H1 (cell line): ENCODE measurements at regions not wholly inside any gene's neighbourhood (a gene's known extent, or its start where the extent isn't known, plus 50 kb on each side); places are given as distances from the start of the nearest gene placed in this dataset.

Experiments
- CTCF ChIA-PET: fragments of 300-600 bp; sonication (Branson Sonifier 250); formaldehyde crosslinking; loops from one replicate; lab custom pipeline; 2021; ENCODE audit not compliant: partially characterized antibody; lab: Charles Lee
- POLR2A ChIA-PET: fragments of 300-600 bp; sonication (Branson Sonifier 250); formaldehyde crosslinking; loops from one replicate; lab custom pipeline; 2021; ENCODE audit warnings: inconsistent platforms; ENCODE audit not compliant: partially characterized antibody; lab: Charles Lee
- DNase-seq, 2 experiments: peaks; one replicate each; pipeline versions ENCODE4 v3.0.0 to v3.0.0-alpha.2; 2010 to 2022; ENCODE audit warnings: low spot score in 2 of 2, low read depth in 1 of 2, mixed read lengths in 1 of 2
- FAIRE-seq: peaks from 2 replicates; lab custom pipeline; 2011; peaks lifted over from hg19 to GRCh38; lab: Jason Lieb, UNC
- H2AFZ ChIP-seq: 2 replicates; pipeline ENCODE4 v1.8.1; 2012; ENCODE audit warnings: low read length, inconsistent platforms
- H2AK5ac ChIP-seq: 2 replicates; pipeline ENCODE4 v1.6.1; 2013; ENCODE audit warnings: low read depth, low read length
- H2BK120ac ChIP-seq: replicated peaks from 2 replicates; pipeline ENCODE3; 2013; ENCODE audit warnings: low read depth, low read length, inconsistent platforms
- H2BK12ac ChIP-seq: 2 replicates; pipeline ENCODE4 v1.6.1; 2013; ENCODE audit warnings: low read depth, low read length
- H2BK15ac ChIP-seq: 2 replicates; pipeline ENCODE4 v1.6.1; 2013; ENCODE audit warnings: low read length
- H2BK20ac ChIP-seq: 2 replicates; pipeline ENCODE4 v1.6.1; 2013; ENCODE audit warnings: low read length
- H2BK5ac ChIP-seq: 2 replicates; pipeline ENCODE4 v1.6.1; 2013; ENCODE audit warnings: low read depth, low read length
- H3K14ac ChIP-seq: 2 replicates; pipeline ENCODE4 v1.6.1; 2013; ENCODE audit warnings: inconsistent platforms; ENCODE audit not compliant: insufficient read length
- H3K18ac ChIP-seq: 2 replicates; pipeline ENCODE4 v1.6.1; 2013; ENCODE audit warnings: low read length; ENCODE audit errors: extremely low read depth
- H3K23ac ChIP-seq: 2 replicates; pipeline ENCODE4 v1.6.1; 2013; ENCODE audit warnings: inconsistent platforms; ENCODE audit not compliant: insufficient read length
- H3K23me2 ChIP-seq: 2 replicates; pipeline ENCODE4 v1.6.1; 2013; ENCODE audit warnings: low read depth, low read length
- H3K27ac ChIP-seq: 2 replicates; pipeline ENCODE4 v1.6.1; 2011; ENCODE audit warnings: low read depth, low read length, inconsistent platforms
- H3K27me3 ChIP-seq, 4 experiments: replicated peaks in 1 of 4; 1 replicate in 1 of 4; 2 replicates in 3 of 4; pipeline versions ENCODE4 v1.6.1 to v1.8.1; 2011 to 2013; ENCODE audit warnings: low read length in 3 of 4, mild to moderate bottlenecking in 3 of 4, inconsistent platforms in 2 of 4, mixed read lengths in 2 of 4, moderate library complexity in 1 of 4; ENCODE audit not compliant: control insufficient read depth in 3 of 4, insufficient read depth in 3 of 4; ENCODE audit errors: extremely low read depth in 1 of 4
- H3K36me3 ChIP-seq, 4 experiments: 2 replicates each; pipeline versions ENCODE4 v1.6.1 to v1.8.1; 2011 to 2013; ENCODE audit warnings: mild to moderate bottlenecking in 4 of 4, low read length in 3 of 4, moderate library complexity in 2 of 4, control low read depth in 1 of 4, inconsistent platforms in 1 of 4; ENCODE audit not compliant: insufficient read depth in 4 of 4, control insufficient read depth in 2 of 4
- H3K4ac ChIP-seq: replicated peaks from 2 replicates; pipeline ENCODE3; 2013; ENCODE audit warnings: low read length, low read depth, mixed read lengths, inconsistent platforms; ENCODE audit not compliant: insufficient read length
- H3K4me1 ChIP-seq, 4 experiments: replicated peaks in 1 of 4; 1 replicate in 1 of 4; 2 replicates in 3 of 4; pipeline versions ENCODE4 v1.6.1 to v1.8.1; 2011 to 2013; ENCODE audit warnings: low read length in 3 of 4, inconsistent platforms in 2 of 4, mixed read lengths in 1 of 4; ENCODE audit not compliant: insufficient read depth in 4 of 4, control insufficient read depth in 3 of 4
- H3K4me2 ChIP-seq, 2 experiments: 2 replicates each; pipeline versions ENCODE4 v1.6.1 to v1.8.1; 2011 to 2013; ENCODE audit warnings: low read depth in 2 of 2, low read length in 2 of 2, control low read depth in 1 of 2, inconsistent platforms in 1 of 2, mild to moderate bottlenecking in 1 of 2; ENCODE audit not compliant: insufficient read depth in 1 of 2
- H3K4me3 ChIP-seq, 4 experiments: fragments of 200-600, 300-600 bp in 1 of 4; sonication (generic), shearing (Covaris generic), sonication (Bioruptor Twin) in 1 of 4; 2 replicates each; pipeline versions ENCODE4 v1.5.1 to v1.8.1; 2011 to 2016; ENCODE audit warnings: low read length in 4 of 4, low read depth in 3 of 4, control low read depth in 2 of 4, inconsistent platforms in 2 of 4, mild to moderate bottlenecking in 2 of 4, mixed read lengths in 1 of 4, moderate library complexity in 1 of 4; ENCODE audit not compliant: insufficient read depth in 2 of 4; ENCODE audit errors: extremely low read depth in 1 of 4
- H3K56ac ChIP-seq: replicated peaks from 2 replicates; pipeline ENCODE3; 2013; ENCODE audit warnings: low read depth, mild to moderate bottlenecking, mixed read lengths, low read length, inconsistent platforms; ENCODE audit not compliant: insufficient read length
- H3K79me1 ChIP-seq: 2 replicates; pipeline ENCODE4 v1.6.1; 2013; ENCODE audit warnings: low read depth, low read length, control low read depth
- H3K79me2 ChIP-seq, 2 experiments: 2 replicates each; pipeline versions ENCODE4 v1.6.1 to v1.8.1; 2012 to 2013; ENCODE audit warnings: low read length in 2 of 2, mild to moderate bottlenecking in 2 of 2, inconsistent platforms in 1 of 2; ENCODE audit not compliant: insufficient read depth in 2 of 2, control insufficient read depth in 1 of 2
- H3K9ac ChIP-seq, 4 experiments: replicated peaks in 1 of 4; 1 replicate in 1 of 4; 2 replicates in 3 of 4; pipeline versions ENCODE4 v1.6.1 to v1.8.1; 2011 to 2013; ENCODE audit warnings: low read depth in 3 of 4, low read length in 3 of 4, control low read depth in 2 of 4, mild to moderate bottlenecking in 2 of 4, moderate library complexity in 2 of 4, inconsistent platforms in 1 of 4; ENCODE audit errors: extremely low read depth in 1 of 4
- H3K9me3 ChIP-seq, 2 experiments: 2 replicates each; pipeline versions ENCODE4 v1.6.1 to v1.8.1; 2012 to 2013; ENCODE audit warnings: mild to moderate bottlenecking in 2 of 2, moderate library complexity in 2 of 2, control low read depth in 1 of 2, inconsistent platforms in 1 of 2, low read depth in 1 of 2, low read length in 1 of 2, mixed read lengths in 1 of 2; ENCODE audit not compliant: insufficient read depth in 2 of 2
- H4K20me1 ChIP-seq, 2 experiments: replicated peaks in 1 of 2; 2 replicates each; pipeline versions ENCODE3 to v1.8.1; 2011 to 2013; ENCODE audit warnings: inconsistent platforms in 2 of 2, low read length in 2 of 2, mild to moderate bottlenecking in 1 of 2; ENCODE audit not compliant: insufficient read depth in 2 of 2, control insufficient read depth in 1 of 2
- H4K5ac ChIP-seq: 2 replicates; pipeline ENCODE4 v1.6.1; 2013; ENCODE audit warnings: low read length, low read depth, mixed read lengths, inconsistent platforms; ENCODE audit not compliant: insufficient read length
- H4K8ac ChIP-seq: 2 replicates; pipeline ENCODE4 v1.8.0; 2013; ENCODE audit warnings: mild to moderate bottlenecking, moderate library complexity, low read length, inconsistent platforms; ENCODE audit not compliant: insufficient read depth; ENCODE audit errors: extremely low read depth
- H4K91ac ChIP-seq: replicated peaks from 2 replicates; pipeline ENCODE3; 2013; ENCODE audit warnings: low read length, mixed read lengths, inconsistent platforms; ENCODE audit not compliant: insufficient read length
- HDAC6 ChIP-seq: IDR thresholded peaks from one replicate; pipeline ENCODE4 v1.7.1; 2012; ENCODE audit warnings: low read depth, mild to moderate bottlenecking, inconsistent platforms, low read length, moderate library complexity
- WGBS, 2 experiments: shearing (Covaris generic) in 1 of 2; methylation state at CpG; one replicate each; pipeline versions ENCODE4 v1.1.6 to v1.1.7; 2013 to 2015; ENCODE audit warnings: low lambda C conversion rate in 2 of 2, mixed read lengths in 2 of 2, inconsistent platforms in 1 of 2, low coverage in 1 of 2, missing lambda C conversion rate in 1 of 2; ENCODE audit not compliant: insufficient replicate concordance in 2 of 2, insufficient coverage in 1 of 2, insufficient read length in 1 of 2; ENCODE audit errors: extremely low coverage in 1 of 2, missing lambda C conversion rate in 1 of 2; 5-methylcytosine and 5-hydroxymethylcytosine counted together

- H3K23me2 ChIP-seq = no peaks in the 10 kb centered on the region; the same call in 1 of the 2 replicates
- H3K79me2 ChIP-seq = no peaks in the 10 kb centered on the region
- TF ChIP-seq HDAC6 = no peak
- H2BK120ac ChIP-seq = no peak overlapping the region
- H3K27me3 ChIP-seq = no peaks in the 10 kb centered on the region
- no peak overlapping the region for H4K91ac ChIP-seq
- POLR2A ChIA-PET = no interaction called here
- H3K9ac ChIP-seq = no peak overlapping the region
- no peak for DNase-seq
- no peak overlapping the region for H2AK5ac ChIP-seq
- no peak overlapping the region for H4K5ac ChIP-seq
- H3K9me3 ChIP-seq = no peaks in the 10 kb centered on the region
- CTCF ChIA-PET = interaction anchor here (1.4 to 1.7 kb wide), 2 partner anchors 141 to 178 kb away, joined by 4 to 6 read pairs; no protein-coding TSS in a partner anchor
- WGBS, 2 experiments = 80% methylated on average over 3 of the region's 3 CpGs; no CpG with 5 or more reads in 1 of the 2 experiments
- no peak overlapping the region for H3K18ac ChIP-seq
- H2AFZ ChIP-seq = no peak overlapping the region
- no peak overlapping the region for H3K27ac ChIP-seq
- H3K4me2 ChIP-seq = no peak overlapping the region
- no peak overlapping the region for H2BK20ac ChIP-seq
- H3K4me1 ChIP-seq = no peaks in the 10 kb centered on the region
- H4K20me1 ChIP-seq = no peaks in the 10 kb centered on the region
- no peak overlapping the region for H2BK12ac ChIP-seq
- no peak overlapping the region for H4K8ac ChIP-seq
- no peak overlapping the region for H2BK5ac ChIP-seq
- no peak overlapping the region for H3K14ac ChIP-seq
- no peaks in the 10 kb centered on the region; the same call in 1 of the 2 replicates for H3K79me1 ChIP-seq
- H3K4ac ChIP-seq = no peak overlapping the region
- no peak overlapping the region for H3K4me3 ChIP-seq
- H3K56ac ChIP-seq = no peak overlapping the region
- no peak overlapping the region for H3K23ac ChIP-seq
- no peak overlapping the region for H2BK15ac ChIP-seq
- no peaks in the 10 kb centered on the region for H3K36me3 ChIP-seq
- no peak for FAIRE-seq
Measured at GRCh38 chr14:49319810-49320209, 266.4 kb downstream of the RPS29 start.
